Body of pancreas (tissue), 4 donors: ENCODE measurements at regions not wholly inside any gene's neighbourhood (a gene's known extent, or its start where the extent isn't known, plus 50 kb on each side); places are given as distances from the start of the nearest gene placed in this dataset.

Experiments
- CTCF ChIP-seq, 7 experiments: fragments of 450-650 bp in 4 of 7; fragments of 200-600 bp in 3 of 7; sonication (generic) in 3 of 7; IDR thresholded peaks; one replicate each; pipeline ENCODE4 v1.5.1; 2016 to 2019; ENCODE audit warnings: antibody characterized with exemption in 7 of 7
- POLR2A ChIP-seq, 3 donors: fragments of 450-650 bp; IDR thresholded peaks; one replicate each; pipeline ENCODE4 v1.6.1; 2016; ENCODE audit warnings: antibody characterized with exemption in 3 of 3, mild to moderate bottlenecking in 2 of 3

GRCh38 chr3:180749796-180750195 is 70.5 kb upstream of the CCDC39 start:
- no peak for TF ChIP-seq CTCF (IDR thresholded peaks at IDR 0.05)
- no peak for TF ChIP-seq POLR2A (IDR thresholded peaks at IDR 0.05)
